Retinal pigment epithelial cell (primary cell): ENCODE measurements at regions not wholly inside any gene's neighbourhood (a gene's known extent, or its start where the extent isn't known, plus 50 kb on each side); places are given as distances from the start of the nearest gene placed in this dataset.

Source experiments
- DNase-seq: peaks from one replicate; pipeline ENCODE4 v3.0.0-alpha.2; 2010; ENCODE audit warnings: low read depth
- H3K4me3 ChIP-seq: 2 replicates; pipeline ENCODE4 v1.5.1; 2011; ENCODE audit warnings: mild to moderate bottlenecking, low read length, control low read depth, moderate library complexity
- CTCF ChIP-seq: conservative IDR thresholded peaks from 2 replicates; pipeline ENCODE4 v1.5.1; 2011; ENCODE audit warnings: low read depth, low read length, control low read depth, inconsistent platforms

- no peak for DNase-seq
- no peak for TF ChIP-seq CTCF
- no peak overlapping the region for H3K4me3 ChIP-seq
Measured at GRCh38 chr12:84201976-84202375, 710.6 kb downstream of the SLC6A15 start.

GRCh38 chr12:84198294-84198946 lies 714.2 kb downstream of the SLC6A15 start:
- no peak overlapping the region for H3K4me3 ChIP-seq
- no peak for DNase-seq
- TF ChIP-seq CTCF: no peak

GRCh38 chr12:84191779-84192178 lies 720.8 kb downstream of the SLC6A15 start:
- TF ChIP-seq CTCF: no peak
- no peak overlapping the region for H3K4me3 ChIP-seq
- no peak for DNase-seq

GRCh38 chr12:84186433-84186832 lies 726.2 kb downstream of the SLC6A15 start:
- no peak for TF ChIP-seq CTCF
- no peak overlapping the region for H3K4me3 ChIP-seq
- no peak for DNase-seq

- H3K4me3 ChIP-seq: no peak overlapping the region
- no peak for TF ChIP-seq CTCF
- DNase-seq: no peak
Measured at GRCh38 chr12:84183576-84183975, 729.0 kb downstream of the SLC6A15 start.

- H3K4me3 ChIP-seq: no peak overlapping the region
- DNase-seq: no peak
- TF ChIP-seq CTCF: no peak
Measured at GRCh38 chr12:84174115-84174514, 738.5 kb downstream of the SLC6A15 start.

- DNase-seq: no peak
- no peak overlapping the region for H3K4me3 ChIP-seq
- TF ChIP-seq CTCF: no peak
Measured at GRCh38 chr12:84172823-84173424, 739.7 kb downstream of the SLC6A15 start.
